HCT116 (cell line): ENCODE measurements at regions not wholly inside any gene's neighbourhood (a gene's known extent, or its start where the extent isn't known, plus 50 kb on each side); places are given as distances from the start of the nearest gene placed in this dataset.

Experiments used
- ATAC-seq: fragments of 200-7000 bp; cut with Tn5 transposase; 2 replicates; pipeline ENCODE4 v1.9.1; 2020; ENCODE audit warnings: mild to moderate bottlenecking, moderate library complexity
- BruUV-seq: library from RNA; stranded (reverse); fragments of 400-500 nt; replicated peaks from 2 replicates; lab custom pipeline; 2021; lab: Mats Ljungman, UMichigan
- CTCF ChIA-PET: fragments of 300-600 bp; sonication (Branson Sonifier 250); formaldehyde crosslinking; loops from one replicate; lab custom pipeline; 2021; ENCODE audit warnings: antibody characterized with exemption; lab: Charles Lee
- POLR2A ChIA-PET: fragments of 300-600, 350-600 bp; sonication (Branson Sonifier 250); formaldehyde crosslinking; loops from one replicate; lab custom pipeline; 2021; ENCODE audit warnings: antibody characterized with exemption; lab: Charles Lee
- RAD21 ChIA-PET, 2 experiments: fragments of 300-600 bp; sonication (Branson Sonifier 250); formaldehyde crosslinking; loops; one replicate each; lab custom pipeline; 2023; ENCODE audit warnings: low total read pairs in 2 of 2; ENCODE audit not compliant: uncharacterized antibody in 2 of 2, unreplicated experiment in 2 of 2, low non-redundant PET in 1 of 2; lab: Charles Lee
- DNase-seq: peaks from one replicate; pipeline ENCODE4 v3.0.0-alpha.2; 2010; ENCODE audit warnings: low read depth, low spot score
- H2AFZ ChIP-seq: fragments of 200-600 bp; shearing (Covaris generic), sonication (generic); 2 replicates; pipeline ENCODE4 v1.6.1; 2017; ENCODE audit warnings: low read depth, mixed run types, mixed read lengths, antibody characterized with exemption, low read length; ENCODE audit not compliant: poor library complexity, severe bottlenecking
- H3K27ac ChIP-seq: 2 replicates; pipeline ENCODE4 v1.5.1; 2012; ENCODE audit warnings: low read depth, low read length
- H3K27me3 ChIP-seq: fragments of 200-600 bp; sonication (generic); 2 replicates; pipeline ENCODE4 v1.6.1; 2016; ENCODE audit warnings: mixed run types, low read length, mixed read lengths; ENCODE audit not compliant: insufficient read depth
- H3K36me3 ChIP-seq, 2 experiments: fragments of 200-500 bp in 1 of 2; fragments of 200-600 bp in 1 of 2; sonication (Bioruptor generic) in 1 of 2; sonication (generic) in 1 of 2; 2 replicates each; pipeline versions ENCODE4 v1.5.1 to v1.6.1; 2014 to 2016; ENCODE audit warnings: low read length in 2 of 2, inconsistent platforms in 1 of 2, mixed read lengths in 1 of 2, mixed run types in 1 of 2; ENCODE audit not compliant: insufficient read depth in 2 of 2, control insufficient read depth in 1 of 2
- H3K4me1 ChIP-seq, 2 experiments: fragments of 200-600 bp in 1 of 2; sonication (generic) in 1 of 2; 2 replicates each; pipeline versions ENCODE4 v1.5.1 to v1.6.1; 2012 to 2017; ENCODE audit warnings: low read length in 2 of 2, inconsistent platforms in 1 of 2, mild to moderate bottlenecking in 1 of 2, mixed read lengths in 1 of 2, mixed run types in 1 of 2, moderate library complexity in 1 of 2; ENCODE audit not compliant: insufficient read depth in 2 of 2, control insufficient read depth in 1 of 2
- H3K4me2 ChIP-seq: fragments of 200-600 bp; sonication (generic); 2 replicates; pipeline ENCODE4 v1.6.1; 2017; ENCODE audit warnings: mixed run types, low read length, mixed read lengths
- H3K4me3 ChIP-seq, 2 experiments: fragments of 200-600 bp in 1 of 2; sonication (generic) in 1 of 2; replicated peaks in 1 of 2; 2 replicates each; pipeline ENCODE4 v1.5.1; 2011 to 2016; ENCODE audit warnings: low read length in 2 of 2, control low read depth in 1 of 2, low read depth in 1 of 2, mild to moderate bottlenecking in 1 of 2, mixed read lengths in 1 of 2, mixed run types in 1 of 2
- H3K79me2 ChIP-seq: fragments of 200-600 bp; sonication (generic); 2 replicates; pipeline ENCODE4 v1.6.1; 2017; ENCODE audit warnings: mild to moderate bottlenecking, mixed run types, low read length, moderate library complexity, mixed read lengths; ENCODE audit not compliant: insufficient read depth
- H3K9ac ChIP-seq: fragments of 200-600 bp; sonication (generic); 2 replicates; pipeline ENCODE4 v1.6.1; 2016; ENCODE audit warnings: low read length, mixed read lengths
- H3K9me2 ChIP-seq: fragments of 200-600 bp; sonication (generic), shearing (Covaris generic); 2 replicates; pipeline ENCODE4 v1.6.1; 2017; ENCODE audit warnings: mixed run types, mild to moderate bottlenecking, moderate library complexity; ENCODE audit not compliant: insufficient read depth
- H3K9me3 ChIP-seq, 2 experiments: fragments of 200-500 bp in 1 of 2; fragments of 200-600 bp in 1 of 2; sonication (Bioruptor generic) in 1 of 2; sonication (generic) in 1 of 2; 2 replicates each; pipeline ENCODE4 v1.6.1; 2014 to 2017; ENCODE audit warnings: low read length in 2 of 2, mixed read lengths in 2 of 2, inconsistent platforms in 1 of 2, low read depth in 1 of 2, mild to moderate bottlenecking in 1 of 2, mixed run types in 1 of 2, moderate library complexity in 1 of 2; ENCODE audit not compliant: control insufficient read depth in 1 of 2, insufficient read depth in 1 of 2
- H4K20me1 ChIP-seq: fragments of 200-600 bp; sonication (generic), shearing (Covaris generic); 2 replicates; pipeline ENCODE4 v1.6.1; 2017; ENCODE audit warnings: mixed run types, mild to moderate bottlenecking, moderate library complexity; ENCODE audit not compliant: insufficient read depth
- CEBPB ChIP-seq: IDR thresholded peaks from 2 replicates; pipeline ENCODE4 v1.6.1; 2012; ENCODE audit warnings: low read depth
- EZH2 ChIP-seq: fragments of 200-600 bp; sonication (generic); IDR thresholded peaks from 2 replicates; pipeline ENCODE4 v1.6.1; 2017; ENCODE audit warnings: antibody characterized with exemption, mixed run types
- EZH2phosphoT487 ChIP-seq: fragments of 200-600 bp; IDR thresholded peaks from 2 replicates; pipeline ENCODE4 v1.6.1; 2018; ENCODE audit warnings: antibody characterized with exemption, borderline replicate concordance
- FOSL1 ChIP-seq: IDR thresholded peaks from 2 replicates; pipeline ENCODE4 v1.6.1; 2012; ENCODE audit warnings: low read depth
- POLR2AphosphoS5 ChIP-seq: IDR thresholded peaks from 2 replicates; pipeline ENCODE4 v1.6.1; 2011; ENCODE audit warnings: mild to moderate bottlenecking, low read depth, low read length, moderate library complexity
- RAD21 ChIP-seq: IDR thresholded peaks from 2 replicates; pipeline ENCODE4 v1.6.1; 2012; ENCODE audit warnings: low read depth, mild to moderate bottlenecking
- SIN3A ChIP-seq: IDR thresholded peaks from 2 replicates; pipeline ENCODE4 v1.6.1; 2012; ENCODE audit warnings: low read depth
- SP1 ChIP-seq: IDR thresholded peaks from 2 replicates; pipeline ENCODE4 v1.6.1; 2012; ENCODE audit warnings: low read depth
- SRF ChIP-seq: IDR thresholded peaks from 2 replicates; pipeline ENCODE4 v1.6.1; 2012; ENCODE audit warnings: low read depth
- YY1 ChIP-seq: IDR thresholded peaks from 2 replicates; pipeline ENCODE4 v1.6.1; 2011; ENCODE audit warnings: low read length, low read depth, moderate library complexity, mild to moderate bottlenecking; ENCODE audit not compliant: insufficient replicate concordance; ENCODE audit errors: extremely low read depth
- ZBTB33 ChIP-seq: IDR thresholded peaks from 2 replicates; pipeline ENCODE4 v1.6.1; 2011; ENCODE audit warnings: mild to moderate bottlenecking, low read length, moderate library complexity; ENCODE audit not compliant: insufficient replicate concordance; ENCODE audit errors: extremely low read depth
- ZNF274 ChIP-seq: fragments of 200-500 bp; sonication (Bioruptor generic); IDR thresholded peaks from 2 replicates; pipeline ENCODE4 v1.6.1; 2014; ENCODE audit warnings: mild to moderate bottlenecking, low read depth, low read length, inconsistent platforms
- intact Hi-C: fragments of 100-400 bp; cut with micrococcal nuclease; formaldehyde crosslinking; loops from 2 replicates; pipeline ENCODE4 v1.10.0; 2022
- TF ChIP-seq, protein P1 (sequence below): IDR thresholded peaks from 2 replicates; pipeline ENCODE4 v1.6.1; 2012; ENCODE audit warnings: low read depth
- TF ChIP-seq, protein P2 (sequence below): IDR thresholded peaks from 2 replicates; pipeline ENCODE4 v1.6.1; 2012
- TF ChIP-seq, protein P3 (sequence below): IDR thresholded peaks from 2 replicates; pipeline ENCODE4 v1.6.1; 2012

DNA sequence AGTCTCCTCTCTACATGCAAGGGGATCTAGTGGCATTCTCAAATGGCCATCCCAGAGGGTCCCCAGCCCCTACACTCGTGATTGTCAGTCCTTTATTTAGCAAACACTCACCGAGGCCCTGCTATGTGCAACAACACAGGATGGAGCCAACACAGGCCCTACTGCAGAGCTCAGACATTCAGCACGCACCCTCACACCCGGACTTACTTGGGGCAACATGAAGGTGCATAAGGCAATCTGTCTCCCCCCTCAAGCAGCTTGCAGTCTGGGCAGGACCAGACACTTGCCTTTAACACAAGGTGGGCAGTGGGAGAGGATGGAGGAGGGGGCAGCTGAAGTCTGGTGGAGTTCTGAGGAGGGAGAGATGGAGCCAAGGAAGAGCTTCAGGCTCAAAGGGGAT, 258.4 kb downstream of the XXYLT1 start:
- DNase-seq = no peak
- H3K27ac ChIP-seq = no peak overlapping the region
- no TSS peak for BruUV-seq
- CTCF ChIA-PET = no interaction called here
- H3K4me1 ChIP-seq = 0 out of 4 replicates have a peak, but pooled peaks cover 0 to 4% of the 10 kb centered on the region in 2 experiments
- no peak for TF ChIP-seq EZH2phosphoT487
- TF ChIP-seq SRF = no peak
- no peak for TF ChIP-seq SIN3A
- no peak for TF ChIP-seq RAD21
- no peak for TF ChIP-seq CEBPB
- TF ChIP-seq YY1 = no peak
- TF ChIP-seq, protein P1, sequence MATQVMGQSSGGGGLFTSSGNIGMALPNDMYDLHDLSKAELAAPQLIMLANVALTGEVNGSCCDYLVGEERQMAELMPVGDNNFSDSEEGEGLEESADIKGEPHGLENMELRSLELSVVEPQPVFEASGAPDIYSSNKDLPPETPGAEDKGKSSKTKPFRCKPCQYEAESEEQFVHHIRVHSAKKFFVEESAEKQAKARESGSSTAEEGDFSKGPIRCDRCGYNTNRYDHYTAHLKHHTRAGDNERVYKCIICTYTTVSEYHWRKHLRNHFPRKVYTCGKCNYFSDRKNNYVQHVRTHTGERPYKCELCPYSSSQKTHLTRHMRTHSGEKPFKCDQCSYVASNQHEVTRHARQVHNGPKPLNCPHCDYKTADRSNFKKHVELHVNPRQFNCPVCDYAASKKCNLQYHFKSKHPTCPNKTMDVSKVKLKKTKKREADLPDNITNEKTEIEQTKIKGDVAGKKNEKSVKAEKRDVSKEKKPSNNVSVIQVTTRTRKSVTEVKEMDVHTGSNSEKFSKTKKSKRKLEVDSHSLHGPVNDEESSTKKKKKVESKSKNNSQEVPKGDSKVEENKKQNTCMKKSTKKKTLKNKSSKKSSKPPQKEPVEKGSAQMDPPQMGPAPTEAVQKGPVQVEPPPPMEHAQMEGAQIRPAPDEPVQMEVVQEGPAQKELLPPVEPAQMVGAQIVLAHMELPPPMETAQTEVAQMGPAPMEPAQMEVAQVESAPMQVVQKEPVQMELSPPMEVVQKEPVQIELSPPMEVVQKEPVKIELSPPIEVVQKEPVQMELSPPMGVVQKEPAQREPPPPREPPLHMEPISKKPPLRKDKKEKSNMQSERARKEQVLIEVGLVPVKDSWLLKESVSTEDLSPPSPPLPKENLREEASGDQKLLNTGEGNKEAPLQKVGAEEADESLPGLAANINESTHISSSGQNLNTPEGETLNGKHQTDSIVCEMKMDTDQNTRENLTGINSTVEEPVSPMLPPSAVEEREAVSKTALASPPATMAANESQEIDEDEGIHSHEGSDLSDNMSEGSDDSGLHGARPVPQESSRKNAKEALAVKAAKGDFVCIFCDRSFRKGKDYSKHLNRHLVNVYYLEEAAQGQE = no peak
- TF ChIP-seq, protein P2, sequence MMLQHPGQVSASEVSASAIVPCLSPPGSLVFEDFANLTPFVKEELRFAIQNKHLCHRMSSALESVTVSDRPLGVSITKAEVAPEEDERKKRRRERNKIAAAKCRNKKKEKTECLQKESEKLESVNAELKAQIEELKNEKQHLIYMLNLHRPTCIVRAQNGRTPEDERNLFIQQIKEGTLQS = no peak
- TF ChIP-seq, protein P3, sequence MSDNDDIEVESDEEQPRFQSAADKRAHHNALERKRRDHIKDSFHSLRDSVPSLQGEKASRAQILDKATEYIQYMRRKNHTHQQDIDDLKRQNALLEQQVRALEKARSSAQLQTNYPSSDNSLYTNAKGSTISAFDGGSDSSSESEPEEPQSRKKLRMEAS = no peak
- no peak for TF ChIP-seq FOSL1
- no peak for TF ChIP-seq POLR2AphosphoS5
- no peak for TF ChIP-seq SP1
- no peak for TF ChIP-seq ZBTB33
- no peak for TF ChIP-seq EZH2
- no peak for TF ChIP-seq ZNF274
- H3K4me2 ChIP-seq = no peak overlapping the region
- H2AFZ ChIP-seq = no peak overlapping the region
- no peak overlapping the region for H3K9ac ChIP-seq
- intact Hi-C loops = no loop called here
- no peak for ATAC-seq
- H4K20me1 ChIP-seq = no peaks in the 10 kb centered on the region
- RAD21 ChIA-PET = no interaction called here
- POLR2A ChIA-PET = no interaction called here
- H3K9me3 ChIP-seq = no peaks in the 10 kb centered on the region
- H3K79me2 ChIP-seq = no peaks in the 10 kb centered on the region
- no peaks in the 10 kb centered on the region for H3K9me2 ChIP-seq
- peaks cover 24% of the 10 kb centered on the region for H3K27me3 ChIP-seq
- no peaks in the 10 kb centered on the region for H3K36me3 ChIP-seq
- H3K4me3 ChIP-seq = no peak overlapping the region
